K562 (cell line): ENCODE measurements at regions not wholly inside any gene's neighbourhood (a gene's known extent, or its start where the extent isn't known, plus 50 kb on each side); places are given as distances from the start of the nearest gene placed in this dataset.

Source experiments
- CBX5 ChIP-seq: IDR thresholded peaks from 2 replicates; pipeline ENCODE4 v1.6.1; 2014; ENCODE audit warnings: low read depth, borderline replicate concordance
- FOSL1 ChIP-seq: fragments of 200-800 bp; sonication (Bioruptor generic); conservative IDR thresholded peaks from 2 replicates; pipeline ENCODE4 v1.6.1; 2016; ENCODE audit warnings: missing genetic modification characterization, missing compliant biosample characterization
- FOXA1 ChIP-seq: fragments of 450-650 bp; IDR thresholded peaks from 2 replicates; pipeline ENCODE4 v1.6.1; 2016; ENCODE audit warnings: mild to moderate bottlenecking, borderline replicate concordance
- HDAC2 ChIP-seq: fragments of 450-650 bp; IDR thresholded peaks from 2 replicates; pipeline ENCODE4 v1.6.1; 2016; ENCODE audit warnings: mild to moderate bottlenecking
- JUND ChIP-seq, 2 experiments: IDR thresholded peaks; 2 replicates in 1 of 2; 3 replicates in 1 of 2; pipeline ENCODE4 v1.6.1; 2011; ENCODE audit warnings: borderline replicate concordance in 2 of 2, low read depth in 2 of 2, low read length in 2 of 2, improper control_type of control experiment in 1 of 2, missing biosample characterization in 1 of 2, missing genetic modification characterization in 1 of 2, missing genetic modification reagents in 1 of 2
- POLR2A ChIP-seq: fragments of 450-650 bp; conservative IDR thresholded peaks from 2 replicates; pipeline ENCODE4 v1.6.1; 2016
- POLR2AphosphoS5 ChIP-seq: IDR thresholded peaks from 2 replicates; pipeline ENCODE4 v1.6.1; 2011; ENCODE audit warnings: mild to moderate bottlenecking, low read depth, low read length, moderate library complexity; ENCODE audit not compliant: control insufficient read depth, insufficient read depth
- SMC3 ChIP-seq: conservative IDR thresholded peaks from 2 replicates; pipeline ENCODE4 v1.6.1; 2011; ENCODE audit warnings: low read depth, low read length, improper control_type of control experiment; ENCODE audit not compliant: insufficient read depth
- TAF15 ChIP-seq: fragments of 200-400 bp; formaldehyde crosslinking; IDR thresholded peaks from 2 replicates; pipeline ENCODE4 v1.6.1; 2017; ENCODE audit warnings: mild to moderate bottlenecking, low read depth, low read length, moderate library complexity
- ZNF274 ChIP-seq: IDR thresholded peaks from 2 replicates; pipeline ENCODE4 v1.6.1; 2011; ENCODE audit warnings: low read depth, mild to moderate bottlenecking, low read length, moderate library complexity, borderline replicate concordance
- TF ChIP-seq, protein P1 (sequence below): fragments of 450-650 bp; IDR thresholded peaks from 2 replicates; pipeline ENCODE4 v1.6.1; 2016; ENCODE audit warnings: low read depth, mild to moderate bottlenecking, moderate library complexity
- TF ChIP-seq, protein P2 (sequence below): fragments of 450-650 bp; IDR thresholded peaks from 2 replicates; pipeline ENCODE4 v1.7.1; 2018; ENCODE audit warnings: mild to moderate bottlenecking, low read depth; ENCODE audit not compliant: partially characterized antibody
- TF ChIP-seq, protein P3 (sequence below): sonication (generic); formaldehyde crosslinking; IDR thresholded peaks from 2 replicates; pipeline ENCODE4 v1.4.0; 2020; ENCODE audit warnings: mild to moderate bottlenecking, missing genetic modification reagents
- TF ChIP-seq, protein P4 (sequence below), 2 experiments: fragments of 450-650 bp; formaldehyde crosslinking in 1 of 2; IDR thresholded peaks; 2 replicates each; pipeline versions ENCODE4 v1.4.0 to v1.6.1; 2014 to 2020; ENCODE audit warnings: mild to moderate bottlenecking in 2 of 2, borderline replicate concordance in 1 of 2, low read depth in 1 of 2

DNA sequence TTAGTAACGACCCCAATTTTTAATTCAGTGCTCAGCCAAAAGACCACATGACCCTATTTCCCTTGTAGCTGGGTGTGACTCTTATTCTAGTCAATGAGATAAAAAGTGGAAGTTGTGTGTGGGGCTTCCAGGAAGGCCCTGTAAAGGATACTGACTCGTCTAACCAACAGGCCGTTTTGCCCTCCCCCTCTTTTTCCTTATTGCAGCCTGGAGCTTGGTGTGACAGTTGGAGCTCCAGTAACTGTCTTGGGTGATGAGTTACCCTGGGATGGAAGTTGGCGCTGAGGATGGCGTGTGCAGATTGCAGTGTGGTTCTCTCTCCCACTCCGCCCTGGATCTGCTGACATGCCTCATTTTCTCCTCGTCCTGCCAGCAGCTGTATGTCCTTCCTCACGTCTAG is 209.3 kb upstream of the PROK2 start:
- TF ChIP-seq ZNF274 (no peak), JUND (IDR thresholded peaks at IDR 0.05; ENCODE audit: borderline replicate concordance, low read depth, low read length) (no peak), JUND (tag; IDR thresholded peaks at IDR 0.05; ENCODE audit: borderline replicate concordance, low read depth, low read length) (no peak), FOSL1 (tag) (no peak), POLR2A (no peak), CBX5 (no peak), POLR2AphosphoS5 (no peak), FOXA1 (no peak), SMC3 (no peak), TAF15 (no peak), HDAC2 (no peak)
- TF ChIP-seq, protein P1, sequence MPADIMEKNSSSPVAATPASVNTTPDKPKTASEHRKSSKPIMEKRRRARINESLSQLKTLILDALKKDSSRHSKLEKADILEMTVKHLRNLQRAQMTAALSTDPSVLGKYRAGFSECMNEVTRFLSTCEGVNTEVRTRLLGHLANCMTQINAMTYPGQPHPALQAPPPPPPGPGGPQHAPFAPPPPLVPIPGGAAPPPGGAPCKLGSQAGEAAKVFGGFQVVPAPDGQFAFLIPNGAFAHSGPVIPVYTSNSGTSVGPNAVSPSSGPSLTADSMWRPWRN = no peak
- TF ChIP-seq, protein P2, sequence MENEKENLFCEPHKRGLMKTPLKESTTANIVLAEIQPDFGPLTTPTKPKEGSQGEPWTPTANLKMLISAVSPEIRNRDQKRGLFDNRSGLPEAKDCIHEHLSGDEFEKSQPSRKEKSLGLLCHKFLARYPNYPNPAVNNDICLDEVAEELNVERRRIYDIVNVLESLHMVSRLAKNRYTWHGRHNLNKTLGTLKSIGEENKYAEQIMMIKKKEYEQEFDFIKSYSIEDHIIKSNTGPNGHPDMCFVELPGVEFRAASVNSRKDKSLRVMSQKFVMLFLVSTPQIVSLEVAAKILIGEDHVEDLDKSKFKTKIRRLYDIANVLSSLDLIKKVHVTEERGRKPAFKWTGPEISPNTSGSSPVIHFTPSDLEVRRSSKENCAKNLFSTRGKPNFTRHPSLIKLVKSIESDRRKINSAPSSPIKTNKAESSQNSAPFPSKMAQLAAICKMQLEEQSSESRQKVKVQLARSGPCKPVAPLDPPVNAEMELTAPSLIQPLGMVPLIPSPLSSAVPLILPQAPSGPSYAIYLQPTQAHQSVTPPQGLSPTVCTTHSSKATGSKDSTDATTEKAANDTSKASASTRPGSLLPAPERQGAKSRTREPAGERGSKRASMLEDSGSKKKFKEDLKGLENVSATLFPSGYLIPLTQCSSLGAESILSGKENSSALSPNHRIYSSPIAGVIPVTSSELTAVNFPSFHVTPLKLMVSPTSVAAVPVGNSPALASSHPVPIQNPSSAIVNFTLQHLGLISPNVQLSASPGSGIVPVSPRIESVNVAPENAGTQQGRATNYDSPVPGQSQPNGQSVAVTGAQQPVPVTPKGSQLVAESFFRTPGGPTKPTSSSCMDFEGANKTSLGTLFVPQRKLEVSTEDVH = no peak
- TF ChIP-seq, protein P3, sequence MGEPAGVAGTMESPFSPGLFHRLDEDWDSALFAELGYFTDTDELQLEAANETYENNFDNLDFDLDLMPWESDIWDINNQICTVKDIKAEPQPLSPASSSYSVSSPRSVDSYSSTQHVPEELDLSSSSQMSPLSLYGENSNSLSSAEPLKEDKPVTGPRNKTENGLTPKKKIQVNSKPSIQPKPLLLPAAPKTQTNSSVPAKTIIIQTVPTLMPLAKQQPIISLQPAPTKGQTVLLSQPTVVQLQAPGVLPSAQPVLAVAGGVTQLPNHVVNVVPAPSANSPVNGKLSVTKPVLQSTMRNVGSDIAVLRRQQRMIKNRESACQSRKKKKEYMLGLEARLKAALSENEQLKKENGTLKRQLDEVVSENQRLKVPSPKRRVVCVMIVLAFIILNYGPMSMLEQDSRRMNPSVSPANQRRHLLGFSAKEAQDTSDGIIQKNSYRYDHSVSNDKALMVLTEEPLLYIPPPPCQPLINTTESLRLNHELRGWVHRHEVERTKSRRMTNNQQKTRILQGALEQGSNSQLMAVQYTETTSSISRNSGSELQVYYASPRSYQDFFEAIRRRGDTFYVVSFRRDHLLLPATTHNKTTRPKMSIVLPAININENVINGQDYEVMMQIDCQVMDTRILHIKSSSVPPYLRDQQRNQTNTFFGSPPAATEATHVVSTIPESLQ (CRISPR knock-in tag) = no peak
- TF ChIP-seq, protein P4, sequence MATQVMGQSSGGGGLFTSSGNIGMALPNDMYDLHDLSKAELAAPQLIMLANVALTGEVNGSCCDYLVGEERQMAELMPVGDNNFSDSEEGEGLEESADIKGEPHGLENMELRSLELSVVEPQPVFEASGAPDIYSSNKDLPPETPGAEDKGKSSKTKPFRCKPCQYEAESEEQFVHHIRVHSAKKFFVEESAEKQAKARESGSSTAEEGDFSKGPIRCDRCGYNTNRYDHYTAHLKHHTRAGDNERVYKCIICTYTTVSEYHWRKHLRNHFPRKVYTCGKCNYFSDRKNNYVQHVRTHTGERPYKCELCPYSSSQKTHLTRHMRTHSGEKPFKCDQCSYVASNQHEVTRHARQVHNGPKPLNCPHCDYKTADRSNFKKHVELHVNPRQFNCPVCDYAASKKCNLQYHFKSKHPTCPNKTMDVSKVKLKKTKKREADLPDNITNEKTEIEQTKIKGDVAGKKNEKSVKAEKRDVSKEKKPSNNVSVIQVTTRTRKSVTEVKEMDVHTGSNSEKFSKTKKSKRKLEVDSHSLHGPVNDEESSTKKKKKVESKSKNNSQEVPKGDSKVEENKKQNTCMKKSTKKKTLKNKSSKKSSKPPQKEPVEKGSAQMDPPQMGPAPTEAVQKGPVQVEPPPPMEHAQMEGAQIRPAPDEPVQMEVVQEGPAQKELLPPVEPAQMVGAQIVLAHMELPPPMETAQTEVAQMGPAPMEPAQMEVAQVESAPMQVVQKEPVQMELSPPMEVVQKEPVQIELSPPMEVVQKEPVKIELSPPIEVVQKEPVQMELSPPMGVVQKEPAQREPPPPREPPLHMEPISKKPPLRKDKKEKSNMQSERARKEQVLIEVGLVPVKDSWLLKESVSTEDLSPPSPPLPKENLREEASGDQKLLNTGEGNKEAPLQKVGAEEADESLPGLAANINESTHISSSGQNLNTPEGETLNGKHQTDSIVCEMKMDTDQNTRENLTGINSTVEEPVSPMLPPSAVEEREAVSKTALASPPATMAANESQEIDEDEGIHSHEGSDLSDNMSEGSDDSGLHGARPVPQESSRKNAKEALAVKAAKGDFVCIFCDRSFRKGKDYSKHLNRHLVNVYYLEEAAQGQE (IDR thresholded peaks at IDR 0.05; ENCODE audit: borderline replicate concordance) = no peak
- TF ChIP-seq, protein P4 (CRISPR knock-in tag; IDR thresholded peaks at IDR 0.05; ENCODE audit: low read depth) = no peak
